ENCODE measurements at regions not wholly inside any gene's neighbourhood (a gene's known extent, or its start where the extent isn't known, plus 50 kb on each side); places are given as distances from the start of the nearest gene placed in this dataset.

GRCh38 chr3:73745526-73746191, 120.9 kb upstream of the PDZRN3 start:
- TF ChIP-seq POLR2A (IDR thresholded peaks at IDR 0.05), result no peak
- no peak for TF ChIP-seq CTCF (IDR thresholded peaks at IDR 0.05)

Measured in breast epithelium (tissue), 3 donors.